PC-9 (cell line): ENCODE measurements at regions not wholly inside any gene's neighbourhood (a gene's known extent, or its start where the extent isn't known, plus 50 kb on each side); places are given as distances from the start of the nearest gene placed in this dataset.
"Not testable (repeated sequence)": the region's sequence is repeated elsewhere in the genome, so short reads cannot be mapped to it uniquely, and the experiment has no call there.

Experiments
- EZH2 ChIP-seq: fragments of 200-600 bp; sonication (generic); IDR thresholded peaks from 2 replicates; pipeline ENCODE4 v1.8.0; 2017; ENCODE audit warnings: antibody characterized with exemption, low read depth
- TF ChIP-seq, protein P1 (sequence below): fragments of 200-600 bp; sonication (generic); conservative IDR thresholded peaks from 2 replicates; pipeline ENCODE4 v1.6.1; 2017; ENCODE audit warnings: mixed run types, antibody characterized with exemption, mild to moderate bottlenecking, moderate library complexity

DNA sequence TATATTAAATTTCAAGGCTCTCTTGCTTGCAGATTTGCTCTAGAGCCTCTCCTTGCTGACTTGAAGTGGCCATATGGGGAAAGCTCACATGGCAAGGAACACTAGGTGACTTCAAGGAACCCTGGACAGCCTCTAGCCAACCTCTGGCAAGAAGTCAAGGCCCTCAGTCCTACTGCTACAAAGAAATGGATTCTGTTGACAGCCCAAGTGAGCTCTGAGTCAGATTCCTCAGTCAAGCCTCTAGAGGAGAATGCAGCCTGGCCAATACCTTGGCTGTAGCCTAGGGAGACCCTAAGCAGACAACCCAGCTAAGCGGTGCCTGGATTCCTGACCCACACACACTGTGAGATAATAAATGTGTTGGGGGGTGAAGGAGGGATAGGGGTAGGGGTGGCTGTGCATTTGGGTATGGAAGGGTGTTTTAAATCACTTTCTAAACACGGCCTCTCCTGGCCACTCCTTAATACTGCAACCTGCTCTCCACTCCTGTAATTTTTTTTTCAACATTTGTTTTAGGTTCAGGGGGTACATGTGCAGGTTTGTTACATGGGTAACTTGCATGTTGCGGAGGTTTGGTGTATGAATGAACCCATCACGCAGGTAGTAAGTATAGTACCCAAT lies 125.3 kb upstream of the NBPF26 start:
- TF ChIP-seq, protein P1, sequence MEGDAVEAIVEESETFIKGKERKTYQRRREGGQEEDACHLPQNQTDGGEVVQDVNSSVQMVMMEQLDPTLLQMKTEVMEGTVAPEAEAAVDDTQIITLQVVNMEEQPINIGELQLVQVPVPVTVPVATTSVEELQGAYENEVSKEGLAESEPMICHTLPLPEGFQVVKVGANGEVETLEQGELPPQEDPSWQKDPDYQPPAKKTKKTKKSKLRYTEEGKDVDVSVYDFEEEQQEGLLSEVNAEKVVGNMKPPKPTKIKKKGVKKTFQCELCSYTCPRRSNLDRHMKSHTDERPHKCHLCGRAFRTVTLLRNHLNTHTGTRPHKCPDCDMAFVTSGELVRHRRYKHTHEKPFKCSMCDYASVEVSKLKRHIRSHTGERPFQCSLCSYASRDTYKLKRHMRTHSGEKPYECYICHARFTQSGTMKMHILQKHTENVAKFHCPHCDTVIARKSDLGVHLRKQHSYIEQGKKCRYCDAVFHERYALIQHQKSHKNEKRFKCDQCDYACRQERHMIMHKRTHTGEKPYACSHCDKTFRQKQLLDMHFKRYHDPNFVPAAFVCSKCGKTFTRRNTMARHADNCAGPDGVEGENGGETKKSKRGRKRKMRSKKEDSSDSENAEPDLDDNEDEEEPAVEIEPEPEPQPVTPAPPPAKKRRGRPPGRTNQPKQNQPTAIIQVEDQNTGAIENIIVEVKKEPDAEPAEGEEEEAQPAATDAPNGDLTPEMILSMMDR, result peak; percentile 25; the same call in 1 of the 2 replicates
- TF ChIP-seq EZH2, result not testable (repeated sequence)
